Uterus (tissue), 2 donors: ENCODE measurements at regions not wholly inside any gene's neighbourhood (a gene's known extent, or its start where the extent isn't known, plus 50 kb on each side); places are given as distances from the start of the nearest gene placed in this dataset.

Source experiments
- POLR2A ChIP-seq, 2 donors: fragments of 450-650 bp; IDR thresholded peaks; one replicate each; pipeline ENCODE4 v1.6.1; 2016; ENCODE audit warnings: antibody characterized with exemption in 2 of 2, mild to moderate bottlenecking in 1 of 2, moderate library complexity in 1 of 2
- TF ChIP-seq, protein P1 (sequence below), 4 experiments: fragments of 200-600 bp in 2 of 4; fragments of 450-650 bp in 2 of 4; sonication (generic) in 2 of 4; IDR thresholded peaks; one replicate each; pipeline ENCODE4 v1.5.1; 2016 to 2019; ENCODE audit warnings: antibody characterized with exemption in 4 of 4, mild to moderate bottlenecking in 2 of 4, moderate library complexity in 1 of 4

GRCh38 chr21:35952651-35953340, 107.5 kb downstream of the SETD4 start:
- TF ChIP-seq, protein P1, sequence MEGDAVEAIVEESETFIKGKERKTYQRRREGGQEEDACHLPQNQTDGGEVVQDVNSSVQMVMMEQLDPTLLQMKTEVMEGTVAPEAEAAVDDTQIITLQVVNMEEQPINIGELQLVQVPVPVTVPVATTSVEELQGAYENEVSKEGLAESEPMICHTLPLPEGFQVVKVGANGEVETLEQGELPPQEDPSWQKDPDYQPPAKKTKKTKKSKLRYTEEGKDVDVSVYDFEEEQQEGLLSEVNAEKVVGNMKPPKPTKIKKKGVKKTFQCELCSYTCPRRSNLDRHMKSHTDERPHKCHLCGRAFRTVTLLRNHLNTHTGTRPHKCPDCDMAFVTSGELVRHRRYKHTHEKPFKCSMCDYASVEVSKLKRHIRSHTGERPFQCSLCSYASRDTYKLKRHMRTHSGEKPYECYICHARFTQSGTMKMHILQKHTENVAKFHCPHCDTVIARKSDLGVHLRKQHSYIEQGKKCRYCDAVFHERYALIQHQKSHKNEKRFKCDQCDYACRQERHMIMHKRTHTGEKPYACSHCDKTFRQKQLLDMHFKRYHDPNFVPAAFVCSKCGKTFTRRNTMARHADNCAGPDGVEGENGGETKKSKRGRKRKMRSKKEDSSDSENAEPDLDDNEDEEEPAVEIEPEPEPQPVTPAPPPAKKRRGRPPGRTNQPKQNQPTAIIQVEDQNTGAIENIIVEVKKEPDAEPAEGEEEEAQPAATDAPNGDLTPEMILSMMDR (IDR thresholded peaks at IDR 0.05): no peak
- no peak for TF ChIP-seq POLR2A (IDR thresholded peaks at IDR 0.05)
